ENCODE measurements at regions not wholly inside any gene's neighbourhood (a gene's known extent, or its start where the extent isn't known, plus 50 kb on each side); places are given as distances from the start of the nearest gene placed in this dataset.
"Not testable (repeated sequence)": the region's sequence is repeated elsewhere in the genome, so short reads cannot be mapped to it uniquely, and the experiment has no call there.

- TF ChIP-seq CTCF (conservative IDR thresholded peaks at IDR 0.05); EZH2 (IDR thresholded peaks at IDR 0.05; ENCODE audit: low read depth): not testable (repeated sequence)
Observed at GRCh38 chr7:142641252-142641651, 108.0 kb upstream of the PRSS1 start.

Data from PC-9 (cell line).